GM19240 (cell line): ENCODE measurements at regions not wholly inside any gene's neighbourhood (a gene's known extent, or its start where the extent isn't known, plus 50 kb on each side); places are given as distances from the start of the nearest gene placed in this dataset.
"Not testable (repeated sequence)": the region's sequence is repeated elsewhere in the genome, so short reads cannot be mapped to it uniquely, and the experiment has no call there.

Source experiments
- DNase-seq: peaks from one replicate; pipeline ENCODE4 v3.0.0; 2011; ENCODE audit warnings: low spot score; ENCODE audit not compliant: insufficient read length

DNA sequence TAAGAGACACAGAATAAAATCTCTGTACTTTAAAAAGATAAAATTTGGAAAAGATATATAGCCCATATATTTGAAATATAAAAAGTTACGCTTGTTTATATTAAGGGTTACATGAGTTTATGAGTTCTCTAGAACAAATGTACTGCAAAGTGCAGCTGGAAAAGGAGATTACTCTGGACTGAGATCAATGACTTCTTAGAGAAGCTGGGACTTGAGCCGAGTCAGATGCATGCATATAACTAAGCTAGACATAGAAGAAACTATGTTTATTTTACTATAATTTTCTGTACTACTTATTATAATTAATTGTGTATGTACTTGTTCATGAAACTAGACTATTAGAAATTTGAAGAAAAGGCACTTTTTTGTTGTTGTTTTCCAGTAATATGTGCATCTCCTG, 170.3 kb upstream of the NXPH2 start:
- no peak for DNase-seq

DNA sequence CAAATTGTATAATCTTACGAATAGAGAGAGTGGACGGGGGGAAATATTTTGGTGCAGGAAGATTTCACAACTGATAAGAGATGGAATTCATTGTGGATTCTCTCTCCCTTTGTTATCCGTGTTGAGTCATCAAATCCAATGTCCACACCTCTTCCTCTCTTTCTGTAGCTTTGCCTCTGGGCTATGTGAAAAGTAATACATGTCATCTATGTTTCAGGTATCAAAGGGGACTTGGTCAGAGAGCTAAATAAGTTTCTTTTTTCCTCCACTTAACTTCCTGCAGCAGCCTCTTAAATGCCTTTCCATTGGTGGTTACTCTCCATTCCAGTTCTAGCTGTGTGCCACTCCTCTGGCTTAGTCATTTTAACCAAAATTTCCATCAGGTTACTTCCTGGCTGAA, 169.3 kb upstream of the NXPH2 start:
- no peak for DNase-seq

DNA sequence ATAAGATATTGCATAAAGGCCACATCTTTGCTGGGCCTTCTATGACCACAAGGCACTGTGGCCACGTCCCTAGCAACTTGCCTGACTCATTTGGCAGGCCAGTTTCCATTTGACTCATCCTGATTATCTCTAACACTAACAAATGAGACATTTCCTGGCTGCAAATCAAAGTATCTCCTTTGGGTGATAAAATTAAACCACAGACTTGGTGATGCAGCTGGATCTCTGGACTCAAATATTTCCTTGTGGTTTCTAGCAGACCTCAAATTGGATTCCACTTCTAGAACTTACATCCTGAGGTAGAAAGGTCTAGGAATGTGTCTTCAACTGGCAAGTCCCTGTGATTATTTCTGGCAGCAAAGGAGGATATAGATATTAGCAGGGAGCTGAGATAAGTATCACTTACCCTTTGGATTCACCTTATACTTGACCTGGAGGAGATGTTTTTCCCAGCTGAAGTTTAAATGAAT, 167.9 kb upstream of the NXPH2 start:
- no peak for DNase-seq

DNA sequence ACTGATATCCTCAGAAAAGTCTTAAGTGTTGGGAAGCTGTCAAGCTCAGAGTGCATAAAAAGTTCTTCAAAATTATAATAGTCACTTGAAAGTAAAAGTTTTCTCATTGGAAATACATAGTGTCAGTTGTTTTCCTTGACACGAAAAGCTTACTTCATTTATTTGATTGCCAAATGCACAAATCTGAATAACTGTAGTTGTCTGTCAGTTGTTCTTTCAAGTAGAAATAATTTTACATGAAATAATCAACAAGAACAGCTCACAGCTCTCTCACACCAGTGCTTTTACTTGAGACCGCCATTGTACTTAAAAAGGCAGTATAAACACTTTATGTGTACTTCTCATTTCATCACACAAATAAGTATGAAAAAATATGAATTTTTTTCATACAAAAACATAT, 163.3 kb upstream of the NXPH2 start:
- no peak for DNase-seq

DNA sequence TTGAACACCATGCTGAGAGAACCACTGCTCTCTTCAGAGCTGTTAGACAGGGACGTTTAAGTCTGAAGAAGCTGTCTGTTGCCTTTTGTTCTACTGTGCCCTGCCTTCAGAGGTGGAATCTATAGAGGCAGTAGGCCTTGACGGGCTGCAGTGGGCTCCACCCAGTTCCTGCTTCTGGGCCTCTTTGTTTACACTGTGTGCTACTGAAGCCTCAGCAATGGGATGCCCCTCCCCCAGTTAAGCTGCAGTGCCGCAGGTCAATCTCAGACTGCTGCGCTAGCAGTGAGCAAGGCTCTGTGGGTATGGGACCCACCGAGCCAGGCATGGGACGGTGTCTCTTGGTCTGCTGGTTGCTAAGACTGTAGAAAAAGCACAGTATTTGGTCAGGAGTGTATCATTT, 162.3 kb upstream of the NXPH2 start:
- DNase-seq: no peak

DNA sequence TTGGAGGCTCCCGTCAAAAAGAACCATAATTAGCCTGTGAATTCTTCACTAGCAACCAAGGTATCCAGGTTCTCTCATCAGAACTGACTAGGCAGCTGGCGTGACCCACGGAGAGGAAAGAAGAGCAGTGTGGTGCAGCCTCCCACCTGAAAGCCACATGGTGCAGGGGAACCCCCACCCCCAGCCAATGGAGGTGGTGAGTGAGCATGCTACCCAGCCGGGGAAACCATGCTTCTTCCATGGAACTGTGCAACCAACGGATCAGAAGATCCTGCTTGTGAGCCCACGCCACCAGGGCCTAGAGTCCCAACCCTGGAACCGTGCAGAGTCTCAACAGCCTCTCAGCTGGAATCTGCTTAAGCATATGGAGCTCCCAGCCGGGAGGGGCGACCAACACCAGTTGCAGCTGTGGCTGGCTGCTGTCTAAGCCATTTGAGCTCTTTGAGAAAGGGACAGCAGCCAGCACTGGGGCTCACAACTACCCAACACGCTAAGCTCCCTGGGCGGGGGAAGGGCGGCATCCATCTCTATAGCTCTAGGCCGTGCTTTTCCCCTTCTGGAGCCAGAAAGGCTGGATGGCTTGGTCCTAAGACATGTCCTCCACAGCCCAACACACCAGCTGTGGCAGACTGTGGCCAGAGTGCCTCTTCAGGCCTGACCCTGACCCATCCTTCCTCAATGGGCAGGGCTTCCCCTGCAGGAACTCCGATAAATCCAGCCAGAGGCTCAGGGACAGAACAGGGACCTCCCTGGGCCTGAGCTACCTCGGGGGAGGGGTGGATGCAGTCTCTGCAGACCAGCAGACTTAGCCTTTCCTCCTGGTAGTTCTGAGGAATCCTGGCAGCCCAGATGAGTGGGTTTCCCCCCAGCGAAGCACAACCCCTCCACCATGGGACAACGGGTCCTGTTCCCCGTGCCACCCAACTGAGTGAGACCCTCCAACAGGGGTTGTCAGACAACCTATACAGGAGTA, 151.4 kb upstream of the NXPH2 start:
- DNase-seq: no peak

DNA sequence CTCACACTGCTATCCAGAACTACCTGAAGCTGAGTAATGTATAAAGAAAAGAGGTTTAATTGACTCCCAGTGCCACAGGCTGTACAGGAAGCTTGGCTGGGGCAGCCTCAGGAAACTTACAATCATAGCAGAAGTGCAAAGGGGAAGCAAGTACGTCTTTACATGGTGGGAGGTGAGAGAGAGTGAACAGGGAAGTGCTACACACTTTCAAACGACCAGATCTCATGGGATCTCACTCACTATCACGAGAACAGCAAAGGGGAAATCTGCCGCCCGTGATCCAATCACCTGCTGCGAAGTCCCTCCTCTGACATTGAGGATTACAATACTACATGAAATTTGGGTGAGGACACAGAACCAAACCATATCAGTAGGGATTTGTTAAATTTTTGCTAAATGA, 150.4 kb upstream of the NXPH2 start:
- no peak for DNase-seq

DNA sequence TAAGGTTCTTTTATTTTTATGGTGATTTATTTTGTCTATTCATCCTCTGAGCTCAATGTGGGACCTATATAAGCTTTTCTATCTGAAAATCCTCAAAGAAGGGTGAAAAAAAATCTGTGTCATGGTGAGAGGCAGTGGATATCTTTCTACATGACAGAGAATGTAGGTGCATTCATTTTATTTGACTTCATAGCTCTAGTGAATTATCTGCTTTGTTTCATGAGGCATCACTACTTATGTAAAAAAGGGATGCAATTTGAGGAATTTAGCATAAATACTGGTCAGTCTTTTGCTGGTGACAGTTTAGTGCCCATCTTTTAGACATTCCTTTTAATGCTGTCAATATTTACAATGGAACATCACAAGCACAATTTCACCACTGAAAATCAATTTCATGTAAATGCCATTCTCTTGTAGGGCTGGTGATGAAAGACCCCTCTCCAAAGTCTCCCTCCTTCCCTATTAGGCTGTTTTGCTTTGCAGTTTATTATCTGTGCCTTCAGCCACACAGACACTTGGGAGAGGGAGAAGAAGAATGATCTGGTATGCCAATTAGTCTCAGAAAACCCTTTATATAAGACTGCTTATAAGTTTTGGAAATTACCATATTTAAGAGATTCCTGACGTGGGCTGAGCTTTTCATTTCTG, 148.3 kb upstream of the NXPH2 start:
- no peak for DNase-seq

DNA sequence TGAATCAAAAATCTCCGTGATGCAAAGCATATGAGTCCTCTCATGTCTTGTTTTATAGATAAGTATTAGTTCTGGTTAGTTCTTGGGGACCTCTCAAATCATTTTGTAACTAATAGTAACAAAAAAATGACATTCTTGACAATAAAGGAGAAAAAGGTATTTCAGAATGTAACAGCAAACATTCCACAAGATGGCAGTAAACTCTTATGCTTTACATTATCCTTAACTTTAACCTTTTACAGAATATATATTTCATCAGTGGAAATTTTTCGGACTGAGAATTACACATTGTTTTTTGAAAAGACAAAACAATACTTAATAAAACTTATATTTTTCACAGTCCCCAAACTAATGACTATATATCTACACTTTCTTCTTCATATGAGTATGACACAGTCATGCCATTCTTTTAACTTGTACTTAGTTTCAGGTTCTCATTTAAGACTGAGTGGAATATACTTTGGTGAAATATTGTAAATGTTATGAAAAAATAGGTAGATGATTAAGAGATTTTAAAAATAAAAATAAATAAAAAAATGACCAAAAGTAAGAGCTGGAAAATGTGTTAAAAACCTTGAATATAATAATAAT, 142.9 kb upstream of the NXPH2 start:
- DNase-seq: no peak

DNA sequence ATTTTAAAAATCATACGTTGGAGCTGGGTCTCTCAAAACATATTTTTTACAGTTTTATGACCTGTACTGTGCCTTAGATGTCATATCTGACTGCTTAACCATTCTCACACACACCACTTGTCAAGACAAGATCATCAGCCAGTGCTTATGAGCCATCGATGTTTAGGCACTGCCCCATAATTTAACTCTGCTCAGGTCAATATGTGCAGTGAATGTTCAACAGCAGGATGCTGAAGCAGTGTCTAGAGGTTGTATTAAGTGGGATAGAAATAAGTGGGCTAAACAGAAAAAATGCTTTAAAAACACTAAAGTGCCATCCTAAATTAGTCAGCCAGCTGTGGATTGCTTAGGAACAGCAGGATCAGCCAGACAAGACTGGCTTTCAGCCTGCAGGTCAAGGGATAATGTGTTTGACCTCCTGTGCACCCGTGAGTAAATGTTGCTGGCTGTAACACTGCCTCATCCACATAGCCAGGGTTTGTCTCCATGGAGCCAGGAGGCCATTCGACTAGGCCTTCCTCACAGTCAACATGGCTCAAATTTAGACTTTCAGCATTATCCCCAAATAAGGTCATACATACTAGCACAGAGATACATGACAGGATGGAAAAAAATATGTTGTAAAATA, 139.0 kb upstream of the NXPH2 start:
- no peak for DNase-seq

DNA sequence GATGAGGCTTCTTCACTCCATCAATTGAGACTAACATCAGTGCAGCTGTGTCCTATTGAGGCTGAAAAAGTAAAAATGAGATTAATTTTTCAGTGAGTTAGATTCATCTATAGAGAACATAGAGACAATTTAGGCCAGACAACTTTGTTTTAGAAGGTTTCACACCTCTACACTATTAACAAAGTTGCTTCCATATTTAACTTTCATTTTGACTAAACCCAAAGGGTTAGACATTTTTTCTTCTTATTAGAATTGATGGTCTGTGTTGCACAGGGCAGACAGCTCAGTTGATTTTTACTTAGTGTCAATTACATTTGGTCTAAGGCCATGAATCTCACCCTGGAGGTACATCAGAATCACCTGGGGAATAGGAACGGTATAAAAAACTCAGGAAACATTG, 130.2 kb upstream of the NXPH2 start:
- no peak for DNase-seq

DNA sequence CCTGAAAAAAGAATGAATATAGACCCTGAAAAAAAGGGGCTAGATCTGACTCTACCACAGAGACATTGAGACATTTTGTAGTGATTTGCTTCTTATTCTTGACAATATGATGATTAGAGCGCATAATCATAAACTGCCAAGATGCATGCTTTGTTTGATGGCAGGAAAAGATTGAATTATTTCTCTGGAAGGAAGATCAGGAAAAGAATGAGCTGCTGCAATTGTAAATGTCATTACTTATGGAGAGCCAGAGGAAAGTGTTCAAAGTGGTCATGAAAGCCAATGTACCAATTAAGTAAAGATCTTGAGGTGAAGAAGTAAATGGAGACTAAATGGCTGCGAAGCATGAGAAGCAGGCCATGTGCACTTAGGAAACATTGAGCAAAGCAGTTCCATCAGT, 126.4 kb upstream of the NXPH2 start:
- no peak for DNase-seq

DNA sequence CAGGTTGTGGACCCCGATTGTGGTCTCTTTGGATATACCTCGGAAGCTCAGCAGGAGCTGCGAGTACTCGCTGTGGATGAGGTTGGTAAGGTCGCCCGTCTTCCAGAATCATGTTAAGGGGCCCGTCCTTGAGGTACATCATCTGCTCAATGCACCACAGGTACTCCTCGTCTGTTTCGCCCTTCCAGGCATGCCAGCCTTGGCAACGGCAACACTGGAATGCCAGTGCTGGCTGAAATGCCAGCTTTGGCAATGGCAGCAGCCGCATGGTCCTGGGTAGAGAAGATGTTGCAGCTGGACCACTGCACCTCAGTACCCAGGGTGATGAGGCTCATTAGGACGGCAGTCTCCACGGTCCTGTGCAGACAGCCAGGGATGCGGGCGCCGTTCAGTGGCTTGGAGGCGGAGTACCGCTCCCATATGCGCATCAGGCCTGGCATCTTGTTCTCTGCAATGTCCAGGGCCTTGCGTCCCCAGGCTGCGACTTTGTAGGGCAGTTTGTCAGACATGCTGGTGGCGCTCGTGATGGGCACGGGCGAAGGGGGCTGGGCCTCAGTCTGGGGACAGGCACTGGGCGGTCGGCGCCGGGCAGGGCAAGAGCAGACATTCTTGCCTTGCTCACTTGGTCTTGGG, 122.2 kb upstream of the NXPH2 start:
- DNase-seq: no peak

DNA sequence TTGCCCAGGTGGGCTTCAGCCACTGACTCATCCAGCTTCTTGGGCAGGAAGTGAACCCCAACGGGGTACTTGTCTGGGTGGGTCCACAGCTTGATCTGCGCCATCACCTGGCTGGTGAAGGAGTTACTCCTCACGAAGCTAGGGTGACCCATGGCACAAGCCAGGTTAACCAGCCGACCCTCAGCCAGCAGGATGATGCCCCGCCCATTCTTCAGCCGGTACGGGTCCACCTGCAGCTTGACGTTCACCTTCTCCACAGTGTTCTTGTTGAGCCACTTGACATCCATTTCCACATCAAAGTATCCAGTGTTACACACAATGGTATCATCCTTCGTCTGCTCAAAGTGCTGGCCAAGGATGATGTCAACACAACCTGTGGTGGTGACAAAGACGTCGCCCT, 121.3 kb upstream of the NXPH2 start:
- no peak for DNase-seq

DNA sequence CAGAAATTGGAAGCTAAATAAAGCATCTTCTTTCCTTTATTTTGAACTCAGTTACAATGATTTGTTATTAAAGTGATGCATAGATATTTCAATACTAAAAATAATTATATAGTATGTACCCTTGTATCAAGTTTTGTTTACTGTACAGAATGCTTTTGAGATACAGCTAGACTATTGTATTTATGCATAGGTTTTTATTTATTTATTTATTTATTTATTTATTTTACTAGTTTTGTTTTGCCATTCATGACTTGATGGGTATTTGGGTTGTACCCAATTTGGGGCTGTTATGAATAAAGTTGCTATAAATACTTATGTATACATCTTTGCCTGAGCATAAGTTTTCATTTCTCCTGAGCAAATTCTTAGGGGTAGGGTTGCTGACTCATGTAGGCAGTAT, 118.7 kb upstream of the NXPH2 start:
- DNase-seq: no peak

DNA sequence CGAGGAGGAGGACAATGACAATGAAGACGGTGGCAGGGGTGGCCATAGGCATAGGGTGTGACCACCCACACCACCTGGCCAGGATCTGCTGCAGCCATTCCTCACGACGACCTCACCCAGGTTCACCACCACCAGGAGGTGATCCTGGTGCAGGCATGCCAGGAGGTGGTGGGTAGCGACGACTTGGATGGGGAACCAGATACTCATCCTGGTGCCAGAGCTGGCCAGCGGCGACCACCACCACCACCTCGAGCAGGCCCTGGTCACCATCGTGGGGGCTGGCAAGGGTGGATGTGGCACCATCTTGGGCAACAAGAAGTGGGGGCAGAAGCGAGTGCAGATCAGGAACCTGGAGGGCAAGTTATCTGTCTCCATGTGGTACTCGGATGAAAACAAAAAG, 117.1 kb upstream of the NXPH2 start:
- DNase-seq: no peak

DNA sequence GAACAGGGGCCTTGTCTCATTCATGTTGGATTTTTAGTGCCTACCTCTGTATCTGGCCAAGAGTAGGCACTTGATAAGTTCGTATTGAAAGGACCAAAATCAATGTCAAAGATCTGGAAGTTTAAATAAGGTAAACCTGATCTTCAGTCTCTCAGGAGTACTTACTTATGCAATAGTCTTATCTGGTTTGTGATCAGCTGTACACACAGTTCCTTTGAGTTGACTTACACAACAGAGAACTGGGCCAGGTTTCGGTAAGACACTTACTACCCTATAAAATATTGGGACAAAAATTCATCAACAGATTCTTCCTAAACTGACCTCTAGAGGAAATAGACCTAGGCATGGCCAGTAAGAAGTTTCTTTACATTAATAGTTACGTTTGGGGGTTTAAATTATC, 113.6 kb upstream of the NXPH2 start:
- DNase-seq: no peak

DNA sequence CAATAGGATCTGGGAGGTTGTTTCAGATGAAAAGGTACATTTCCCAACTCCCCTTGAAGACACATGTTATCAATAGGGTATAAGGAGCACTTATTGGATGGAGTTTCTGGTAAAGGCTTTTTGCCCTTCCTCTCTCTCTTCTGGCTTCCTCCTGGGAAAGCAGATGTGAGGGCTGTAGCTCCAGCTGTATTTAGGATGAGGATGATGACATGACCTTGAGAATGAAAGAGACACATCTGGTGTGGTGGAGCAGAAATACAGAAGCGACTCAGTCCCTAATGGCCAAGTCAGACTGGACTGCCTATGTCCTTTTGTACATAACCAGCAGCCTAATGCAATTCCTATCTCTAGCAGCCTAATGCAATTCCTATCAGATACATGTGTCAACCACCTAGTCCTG, 100.9 kb upstream of the NXPH2 start:
- no peak for DNase-seq

DNA sequence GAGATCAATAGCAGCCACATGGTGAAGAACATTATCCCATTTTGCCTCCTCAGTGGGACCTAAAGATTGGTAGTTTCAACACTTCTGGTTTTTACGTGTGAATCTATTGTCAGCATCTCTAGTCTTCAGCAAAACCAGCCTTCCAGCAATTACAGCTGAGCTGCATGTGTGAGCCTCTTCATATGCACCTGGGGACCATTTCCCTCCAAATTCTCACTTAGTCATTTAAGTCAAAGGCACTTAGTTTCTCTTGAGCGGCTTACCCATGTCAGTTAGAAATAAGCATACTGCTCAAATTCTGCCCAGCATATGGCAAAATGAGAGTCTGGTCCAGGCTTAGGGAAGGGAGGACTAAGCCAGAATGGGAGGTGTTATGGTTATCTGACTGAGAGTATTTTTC, 99.7 kb upstream of the NXPH2 start:
- DNase-seq: no peak

DNA sequence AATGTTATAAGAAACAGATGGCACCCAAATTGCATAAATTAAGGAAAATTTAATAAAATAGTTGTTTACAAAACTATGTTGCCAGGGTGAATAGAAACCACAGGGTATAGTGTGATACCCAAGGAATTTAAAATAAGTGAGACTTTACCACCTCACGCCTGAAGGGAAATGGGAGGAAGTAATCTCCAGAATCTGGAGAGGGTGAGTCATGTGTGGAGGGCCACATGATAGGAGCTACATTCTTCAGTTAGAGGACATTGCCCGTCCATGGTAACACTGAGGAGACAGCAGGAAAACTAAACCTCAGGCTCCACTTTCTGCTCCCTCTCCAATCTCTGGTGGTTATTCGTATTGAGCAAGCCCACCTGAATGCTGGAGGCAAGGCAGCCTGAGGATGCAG, 97.2 kb upstream of the NXPH2 start:
- no peak for DNase-seq

DNA sequence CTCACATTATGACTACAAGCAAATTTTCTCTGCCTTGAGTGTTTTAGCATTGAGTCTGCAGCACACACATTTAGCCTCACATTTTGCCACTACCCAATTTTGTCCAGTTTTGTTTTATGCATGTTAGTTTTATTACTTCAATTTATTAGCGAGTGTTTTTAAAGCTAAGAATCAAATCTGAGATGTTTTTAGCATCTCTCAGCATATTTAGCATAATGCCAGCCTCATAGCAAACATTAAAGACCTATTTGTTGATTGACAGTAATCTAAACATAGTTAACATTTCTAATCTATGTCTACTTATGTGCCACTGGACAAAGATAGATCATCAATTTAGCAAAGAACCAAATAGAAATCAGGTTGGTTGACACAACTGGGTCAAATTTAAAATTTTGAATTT, 94.1 kb upstream of the NXPH2 start:
- no peak for DNase-seq

DNA sequence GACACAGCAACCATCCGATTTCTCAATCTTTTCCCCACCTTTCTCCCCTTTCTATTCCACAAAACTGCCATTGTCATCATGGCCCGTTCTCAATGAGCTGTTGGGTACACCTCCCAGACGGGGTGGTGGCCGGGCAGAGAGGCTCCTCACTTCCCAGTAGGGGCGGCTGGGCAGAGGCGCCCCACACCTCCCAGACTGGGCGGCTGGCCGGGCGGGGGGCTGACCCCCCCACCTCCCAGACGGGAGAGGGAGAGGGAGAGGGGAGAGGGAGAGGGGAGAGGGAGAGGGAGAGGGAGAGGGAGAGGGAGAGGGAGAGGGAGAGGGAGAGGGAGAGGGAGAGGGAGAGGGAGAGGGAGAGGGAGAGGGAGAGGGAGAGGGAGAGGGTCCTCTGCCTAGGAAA, 91.9 kb upstream of the NXPH2 start:
- DNase-seq: not testable (repeated sequence)
